A204.1 (cell line): ENCODE measurements at regions not wholly inside any gene's neighbourhood (a gene's known extent, or its start where the extent isn't known, plus 50 kb on each side); places are given as distances from the start of the nearest gene placed in this dataset.
"Not testable (repeated sequence)": the region's sequence is repeated elsewhere in the genome, so short reads cannot be mapped to it uniquely, and the experiment has no call there.

Experiments used
- FAIRE-seq: peaks from 2 replicates; lab custom pipeline; 2012; peaks lifted over from hg19 to GRCh38; lab: Jason Lieb, UNC

- no peak for FAIRE-seq
Observed at GRCh38 chr16:26395700-26396099, 671.0 kb upstream of the C16orf82 start.

GRCh38 chr16:26396511-26397235 is 670.1 kb upstream of the C16orf82 start:
- no peak for FAIRE-seq

GRCh38 chr16:26413780-26414179 is 652.9 kb upstream of the C16orf82 start:
- no peak for FAIRE-seq

- FAIRE-seq, result not testable (repeated sequence)
Observed at GRCh38 chr16:26419458-26419857, 647.3 kb upstream of the C16orf82 start.

GRCh38 chr16:26430618-26431017 is 636.1 kb upstream of the C16orf82 start:
- no peak for FAIRE-seq

- FAIRE-seq, result no peak
Observed at GRCh38 chr16:26433807-26434206, 632.9 kb upstream of the C16orf82 start.

GRCh38 chr16:26441178-26441577 is 625.5 kb upstream of the C16orf82 start:
- FAIRE-seq, result no peak

GRCh38 chr16:26442321-26442720 is 624.4 kb upstream of the C16orf82 start:
- no peak for FAIRE-seq

- no peak for FAIRE-seq
Observed at GRCh38 chr16:26447570-26447969, 619.2 kb upstream of the C16orf82 start.

GRCh38 chr16:26453215-26453614 is 613.5 kb upstream of the C16orf82 start:
- FAIRE-seq, result no peak

- no peak for FAIRE-seq
Observed at GRCh38 chr16:26454102-26454501, 612.6 kb upstream of the C16orf82 start.

GRCh38 chr16:26456074-26456473 is 610.7 kb upstream of the C16orf82 start:
- FAIRE-seq, result no peak

- FAIRE-seq, result no peak
Observed at GRCh38 chr16:26457095-26457494, 609.6 kb upstream of the C16orf82 start.

- no peak for FAIRE-seq
Observed at GRCh38 chr16:26457882-26458281, 608.8 kb upstream of the C16orf82 start.

GRCh38 chr16:26464576-26465266 is 602.0 kb upstream of the C16orf82 start:
- FAIRE-seq, result no peak

- not testable (repeated sequence) for FAIRE-seq
Observed at GRCh38 chr16:26474405-26474804, 592.3 kb upstream of the C16orf82 start.

GRCh38 chr16:26475596-26475995 is 591.1 kb upstream of the C16orf82 start:
- no peak for FAIRE-seq

GRCh38 chr16:26491101-26491670 is 575.5 kb upstream of the C16orf82 start:
- no peak for FAIRE-seq

GRCh38 chr16:26491962-26492361 is 574.8 kb upstream of the C16orf82 start:
- FAIRE-seq, result no peak

- FAIRE-seq, result no peak
Observed at GRCh38 chr16:26493751-26494150, 573.0 kb upstream of the C16orf82 start.

GRCh38 chr16:26497896-26498295 is 568.8 kb upstream of the C16orf82 start:
- no peak for FAIRE-seq

GRCh38 chr16:26500326-26500725 is 566.4 kb upstream of the C16orf82 start:
- no peak for FAIRE-seq

GRCh38 chr16:26505496-26505895 is 561.2 kb upstream of the C16orf82 start:
- no peak for FAIRE-seq

- not testable (repeated sequence) for FAIRE-seq
Observed at GRCh38 chr16:26508946-26509345, 557.8 kb upstream of the C16orf82 start.
